Embryonic facial prominence (tissue), 1 donor: ENCODE measurements at regions not wholly inside any gene's neighbourhood (a gene's known extent, or its start where the extent isn't known, plus 50 kb on each side); places are given as distances from the start of the nearest gene placed in this dataset.
"Not testable (repeated sequence)": the region's sequence is repeated elsewhere in the genome, so short reads cannot be mapped to it uniquely, and the experiment has no call there.

Experiments used
- DNase-seq: peaks from one replicate; pipeline ENCODE4 v3.0.0-alpha.2; 2016; ENCODE audit errors: extremely low spot score

DNA sequence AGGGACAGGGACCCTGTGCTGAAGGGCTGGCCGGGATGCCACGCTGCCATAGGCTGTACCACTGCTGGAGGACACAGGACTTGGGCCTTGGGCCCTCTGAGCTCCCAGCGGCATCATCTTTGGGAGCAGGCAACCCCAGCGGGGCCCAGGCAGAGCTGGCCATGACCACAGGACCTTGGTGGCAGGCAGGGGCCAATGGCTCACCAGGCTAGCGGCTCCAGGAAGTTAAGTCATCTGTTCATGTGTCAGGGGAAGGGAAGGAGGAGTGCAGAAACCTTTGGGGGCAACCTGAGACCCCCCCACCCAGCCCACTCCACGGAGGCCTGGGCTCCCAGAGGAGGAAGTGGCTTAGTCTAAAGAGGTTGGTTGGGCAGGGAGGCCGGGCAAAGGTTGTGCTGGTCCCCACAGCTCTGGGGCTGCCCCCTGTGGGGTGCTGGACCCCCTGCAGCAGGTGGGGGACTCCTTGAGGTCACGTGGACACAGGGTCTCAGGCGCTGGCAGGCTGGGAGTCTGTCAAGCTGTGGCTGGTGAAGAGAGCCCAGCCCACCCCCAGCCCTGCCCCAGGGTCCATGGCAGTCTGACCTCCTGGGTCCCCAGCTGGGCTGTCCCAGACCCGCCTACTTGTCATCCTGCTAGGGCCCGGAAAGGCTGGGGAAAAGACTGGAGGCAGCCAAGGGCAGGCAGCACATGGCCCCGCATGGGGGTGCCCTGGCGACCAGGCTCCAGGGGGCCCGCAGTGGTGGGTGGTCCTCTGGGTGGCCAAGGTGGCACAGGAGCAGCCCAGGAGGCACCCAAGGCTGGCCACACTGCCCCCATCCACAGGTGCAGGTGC lies 184.3 kb downstream of the IGLL1 start:
- no peak for DNase-seq

DNA sequence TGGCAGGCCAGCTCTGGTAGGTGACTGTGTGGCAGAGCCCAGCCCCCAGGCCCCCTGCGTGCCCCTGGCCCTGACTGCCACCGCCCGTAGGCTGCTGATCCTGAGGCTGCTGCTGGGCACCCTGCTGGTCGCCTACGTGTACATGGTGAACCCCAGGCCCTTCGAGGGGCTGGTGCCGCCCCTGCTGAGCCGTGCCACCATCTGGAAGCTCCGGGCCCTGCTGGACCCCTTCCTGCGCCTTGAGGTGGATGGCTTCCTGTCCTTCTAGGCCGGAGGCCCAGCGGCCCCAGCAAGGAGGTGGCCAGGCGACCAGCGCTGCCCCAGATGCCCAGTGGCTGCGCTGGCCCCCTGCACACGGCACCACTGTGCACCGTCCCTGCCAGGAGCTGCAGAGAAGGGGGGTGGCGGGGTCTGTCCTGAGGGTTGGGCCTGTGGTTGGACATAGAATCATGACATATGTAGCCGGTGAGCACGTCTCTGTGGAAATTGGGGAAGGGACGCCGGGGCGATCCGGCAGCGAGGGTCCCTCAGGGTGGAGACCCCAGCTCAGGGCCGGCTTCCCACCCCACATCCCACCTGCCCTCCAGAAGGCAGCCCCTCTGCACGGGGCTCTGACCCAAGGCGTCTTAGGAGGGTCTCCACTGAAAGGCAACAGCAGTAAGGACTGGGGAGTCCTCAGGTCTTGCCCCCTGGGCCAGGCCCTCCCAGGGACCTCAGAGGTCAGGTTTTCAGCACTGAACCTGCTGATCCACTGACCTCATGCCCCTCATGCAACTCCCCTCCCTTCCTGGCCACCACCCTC lies 185.4 kb downstream of the IGLL1 start:
- no peak for DNase-seq

DNA sequence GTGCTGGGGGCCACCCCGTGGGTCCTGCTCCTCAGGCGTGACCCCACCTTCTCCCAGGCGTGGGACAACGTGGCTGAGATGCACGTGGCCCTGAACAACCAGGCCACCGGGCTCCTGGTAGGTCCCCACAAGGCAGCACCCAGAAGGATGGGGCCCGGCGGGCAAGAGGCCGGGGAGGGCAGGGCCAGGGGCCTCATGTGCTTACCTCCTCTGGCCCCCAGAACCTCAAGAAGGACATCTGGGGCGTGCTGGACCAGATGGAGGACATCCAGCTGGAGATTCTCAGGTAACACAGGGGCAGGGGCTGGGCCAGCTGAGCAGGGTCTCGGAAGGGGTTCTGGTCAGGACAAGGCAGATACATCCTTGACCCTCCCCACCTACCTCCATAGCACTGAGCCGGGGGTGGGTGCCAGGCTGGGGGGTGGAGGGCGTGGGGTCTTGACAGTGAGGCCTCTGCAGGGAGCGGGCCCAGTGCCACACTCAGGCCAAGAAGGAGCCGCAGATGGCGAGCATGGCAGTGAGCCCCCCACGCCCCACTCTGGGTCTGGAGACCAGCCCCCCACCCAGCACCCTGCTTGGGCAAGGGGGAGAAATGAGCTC lies 186.3 kb downstream of the IGLL1 start:
- DNase-seq: no peak

DNA sequence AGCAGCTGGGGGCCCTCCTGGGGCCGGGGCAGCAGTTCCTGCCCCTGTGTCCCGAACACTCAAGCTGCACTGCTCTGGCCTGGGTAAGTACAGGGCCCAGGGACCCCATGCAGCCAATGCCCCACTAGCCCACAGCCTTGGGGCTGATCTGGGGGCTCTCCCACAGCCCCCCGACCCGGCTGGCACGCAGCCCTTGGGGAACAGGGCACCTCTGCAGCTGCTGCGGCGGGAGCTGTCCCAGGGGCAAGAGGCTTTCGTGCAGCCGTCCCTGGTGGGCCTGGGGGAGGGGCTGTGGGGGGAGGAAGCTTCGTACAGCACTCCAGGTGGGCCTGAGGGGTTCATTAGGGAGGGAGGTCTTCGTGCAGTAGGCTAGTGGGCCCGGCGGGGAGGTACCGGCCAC lies 186.9 kb downstream of the IGLL1 start:
- DNase-seq: not testable (repeated sequence)

DNA sequence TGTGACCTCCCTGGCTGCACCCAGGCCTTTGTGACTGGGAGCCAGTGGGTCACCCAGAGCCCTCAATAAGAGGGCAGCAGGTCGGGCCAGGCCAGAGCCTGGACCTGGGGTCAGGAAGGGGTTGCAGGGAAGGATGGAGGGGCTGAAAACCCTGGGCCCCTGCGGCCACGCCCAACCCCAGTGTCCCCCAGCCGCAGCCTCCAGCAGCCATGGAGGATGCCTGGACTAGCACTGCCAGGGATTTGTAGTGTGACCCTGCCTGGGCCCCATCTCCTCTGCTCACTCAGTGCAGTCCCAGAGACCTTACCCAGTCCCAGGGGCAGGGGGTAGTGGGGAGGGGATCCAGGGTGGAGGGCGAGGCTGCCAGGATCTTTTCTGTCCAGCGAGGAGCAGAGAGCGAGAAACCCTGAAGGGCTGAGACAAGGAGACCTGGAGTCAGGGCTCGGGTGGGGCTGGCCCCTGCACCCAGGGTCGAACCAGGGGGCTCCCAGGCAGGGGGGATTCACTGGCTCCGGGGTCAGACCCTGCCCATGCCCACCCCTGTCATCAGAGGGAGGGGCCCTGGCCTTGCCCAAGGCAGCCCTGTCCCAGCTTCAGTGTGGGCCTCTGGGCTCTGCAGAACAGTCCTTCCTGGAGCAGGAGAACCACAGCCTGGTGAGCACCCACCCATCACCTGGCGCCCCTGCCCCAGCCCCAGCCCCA lies 187.5 kb downstream of the IGLL1 start:
- no peak for DNase-seq

DNA sequence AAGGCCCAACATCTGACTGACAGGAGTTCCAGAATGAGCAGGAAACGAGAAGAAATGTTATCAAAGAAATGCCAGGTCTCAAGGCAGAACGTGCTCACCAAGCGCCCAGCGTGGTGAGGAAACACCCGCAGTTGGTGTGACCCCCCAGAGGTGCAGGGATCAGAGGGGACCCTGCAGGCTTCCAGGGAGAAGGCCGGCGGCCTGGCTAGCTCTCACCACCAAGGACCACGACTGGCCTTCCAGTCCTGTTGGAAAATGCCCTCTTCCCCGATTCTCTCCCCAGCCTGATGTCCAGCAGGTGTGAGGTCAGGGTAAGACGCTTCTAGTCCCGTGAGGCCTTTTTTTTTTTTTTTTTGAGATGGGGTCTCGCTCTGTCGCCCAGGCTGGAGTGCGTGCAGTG lies 189.1 kb downstream of the IGLL1 start:
- DNase-seq: no peak

DNA sequence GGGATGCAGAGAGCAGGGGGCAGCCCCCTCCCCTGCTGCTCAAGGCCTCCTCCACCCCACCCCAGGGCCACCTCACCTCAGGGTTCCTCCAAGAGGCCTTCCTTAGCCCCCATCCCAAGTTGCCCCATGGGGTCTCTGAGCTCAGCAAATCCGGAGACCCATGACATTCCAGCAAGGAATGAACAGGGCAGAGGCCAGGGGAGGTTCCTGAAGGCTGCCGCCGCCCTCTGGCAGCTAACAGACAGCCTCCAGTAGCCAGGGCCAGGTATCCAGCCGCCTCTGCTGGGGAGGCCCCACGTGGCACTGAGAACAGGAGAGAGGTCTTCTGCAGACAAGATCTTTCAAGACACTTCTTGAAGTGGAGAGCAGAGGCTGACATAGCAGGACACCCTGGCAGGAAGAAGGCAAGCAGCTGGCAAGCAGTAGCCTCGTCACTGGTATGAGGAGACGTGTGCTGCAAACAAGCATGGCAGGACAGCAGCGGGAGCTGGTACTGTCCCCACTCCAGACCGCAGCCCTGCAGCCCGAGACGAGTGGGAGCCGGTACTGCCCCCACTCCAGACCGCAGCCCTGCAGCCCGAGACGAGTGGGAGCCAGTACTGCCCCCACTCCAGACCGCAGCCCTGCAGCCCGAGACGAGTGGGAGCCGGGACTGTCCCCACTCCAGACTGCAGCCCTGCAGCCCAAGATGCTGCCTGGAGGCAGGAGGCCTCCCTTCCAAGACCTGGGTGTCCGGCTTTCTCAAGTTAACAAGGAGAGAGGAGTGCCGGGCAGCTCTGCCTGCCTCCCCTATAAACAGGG lies 190.6 kb downstream of the IGLL1 start:
- DNase-seq: no peak

DNA sequence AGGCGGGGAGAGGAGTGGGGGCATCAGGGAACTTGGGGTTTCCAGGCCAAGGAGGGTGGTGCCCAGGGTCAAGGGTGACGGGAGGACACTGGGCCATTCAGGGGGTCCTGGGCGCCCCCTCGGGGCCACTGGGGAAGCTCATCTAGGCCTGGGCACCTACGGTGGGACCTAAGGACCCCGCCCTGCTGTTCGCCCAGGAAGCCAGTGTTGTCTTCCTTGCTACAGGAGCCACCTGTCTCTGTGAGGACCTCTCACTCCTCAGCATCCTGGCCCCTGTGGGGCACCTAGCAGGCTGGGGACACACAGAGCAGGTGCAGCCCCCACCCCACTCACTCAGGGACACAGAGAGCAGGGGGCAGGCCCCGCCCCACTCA lies 191.6 kb downstream of the IGLL1 start:
- DNase-seq: no peak

DNA sequence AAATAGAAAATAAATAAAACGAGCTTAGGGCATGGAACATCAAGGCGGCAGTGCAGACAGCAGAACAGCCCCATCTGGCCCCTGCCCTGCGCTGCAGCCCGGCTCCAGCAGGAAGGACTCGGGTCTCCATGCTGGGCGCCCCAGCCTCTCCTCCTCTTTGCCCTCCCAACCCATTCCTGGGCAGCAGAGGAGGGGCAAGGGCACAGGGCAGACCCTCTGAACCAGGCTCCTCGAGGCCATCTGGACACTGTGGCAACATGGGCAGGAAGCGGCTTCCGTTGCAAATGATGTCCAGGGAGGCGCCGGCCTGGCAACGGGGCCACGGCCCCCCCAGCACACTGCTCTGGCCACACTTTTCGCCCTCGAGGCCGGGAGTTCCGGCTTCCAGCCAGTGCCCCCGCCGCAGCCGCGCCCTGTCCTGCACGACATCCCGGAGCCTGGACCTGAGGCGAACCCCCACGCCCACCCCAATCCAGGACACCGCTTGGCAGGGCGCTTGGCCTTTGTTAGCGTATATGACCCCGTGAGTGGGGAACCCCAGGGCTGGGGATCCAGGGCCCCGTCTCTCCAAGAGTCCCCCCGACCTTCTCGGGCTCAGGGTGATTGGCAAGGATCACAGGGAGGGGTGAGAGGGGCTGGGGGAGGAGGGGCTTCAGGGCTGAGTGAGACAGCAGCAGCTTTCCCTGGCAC lies 192.1 kb downstream of the IGLL1 start:
- DNase-seq: no peak

DNA sequence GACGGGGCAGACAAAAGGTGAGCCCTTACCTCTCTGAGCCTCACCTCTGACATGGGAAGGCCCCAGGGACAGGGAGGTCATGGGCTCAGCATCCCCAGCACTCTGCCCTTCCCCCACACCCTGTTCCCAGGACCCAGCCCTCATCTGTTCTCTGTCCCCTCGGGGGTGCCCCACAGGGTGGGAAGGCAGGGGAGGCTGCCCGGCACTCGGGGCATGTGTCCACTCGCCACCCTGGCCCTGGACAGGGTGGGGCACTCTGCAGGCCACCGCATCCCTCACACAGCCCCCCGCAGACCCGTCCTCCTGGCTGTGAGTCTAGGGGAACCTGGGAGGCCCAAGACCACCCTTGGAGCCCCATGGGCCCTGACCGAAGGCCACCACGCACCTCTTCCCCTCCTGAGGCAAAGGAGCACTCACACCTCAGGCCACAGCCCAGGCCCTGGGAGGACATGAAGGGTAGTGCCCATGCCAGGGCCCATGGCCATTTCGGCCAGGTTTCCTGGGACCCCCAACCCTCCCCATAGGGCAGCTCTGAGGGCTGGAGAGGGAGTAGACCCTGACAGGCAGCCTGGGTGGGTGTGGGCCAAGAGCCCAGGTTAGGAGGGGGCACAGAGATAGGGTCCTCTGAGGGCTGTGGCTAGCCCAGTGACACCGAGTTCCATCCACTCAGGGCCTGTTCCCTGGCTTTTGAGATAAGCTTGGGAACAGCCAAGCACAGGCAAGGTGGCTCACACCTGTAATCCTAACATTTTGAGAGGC lies 193.1 kb downstream of the IGLL1 start:
- DNase-seq: no peak

DNA sequence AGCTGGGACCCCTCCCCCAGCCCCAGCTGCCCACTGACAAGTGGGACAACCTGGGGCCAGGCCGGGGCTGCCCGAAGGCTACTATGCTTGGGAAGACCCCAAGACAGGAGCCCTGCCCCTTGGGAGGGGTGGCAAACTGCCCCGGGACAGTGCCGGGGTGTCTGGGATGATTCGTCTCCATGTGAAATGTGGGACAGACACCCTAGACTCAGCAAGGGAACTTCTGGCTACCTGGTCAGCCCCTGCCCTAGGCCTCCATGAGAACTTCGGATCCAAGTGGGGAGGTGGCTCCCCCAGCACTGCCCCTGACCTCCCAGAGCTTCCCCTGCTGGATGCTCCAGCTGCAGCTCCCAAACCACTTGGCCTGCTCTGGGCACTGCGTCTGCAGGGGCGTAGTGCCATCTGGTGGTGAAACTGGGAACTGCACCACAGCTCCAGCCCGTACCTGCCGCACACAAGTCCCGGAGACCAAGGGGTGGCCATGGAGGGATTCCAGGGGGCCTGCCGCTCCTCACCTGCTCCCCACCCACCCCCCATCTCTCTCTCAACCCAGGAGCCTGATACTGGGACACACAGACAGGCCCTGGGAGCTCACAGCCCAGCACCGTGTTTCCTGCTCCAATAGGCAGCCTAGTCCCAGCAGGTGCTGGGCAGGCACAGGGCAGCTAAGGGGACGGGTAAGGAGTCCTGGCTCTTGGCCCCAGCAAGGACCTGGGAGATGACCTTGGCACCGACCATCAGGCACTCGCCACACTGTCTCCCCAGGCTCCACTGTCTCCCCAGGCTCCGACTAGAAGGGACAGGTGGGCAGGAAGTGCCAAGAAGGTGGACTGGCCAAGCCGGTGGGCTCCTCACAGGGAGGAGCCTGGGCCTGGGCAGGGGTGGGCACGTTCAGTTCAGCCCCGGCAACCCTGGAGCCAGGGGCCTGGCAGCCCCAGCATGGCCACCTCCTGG lies 194.1 kb downstream of the IGLL1 start:
- peak; percentile 43 for DNase-seq

DNA sequence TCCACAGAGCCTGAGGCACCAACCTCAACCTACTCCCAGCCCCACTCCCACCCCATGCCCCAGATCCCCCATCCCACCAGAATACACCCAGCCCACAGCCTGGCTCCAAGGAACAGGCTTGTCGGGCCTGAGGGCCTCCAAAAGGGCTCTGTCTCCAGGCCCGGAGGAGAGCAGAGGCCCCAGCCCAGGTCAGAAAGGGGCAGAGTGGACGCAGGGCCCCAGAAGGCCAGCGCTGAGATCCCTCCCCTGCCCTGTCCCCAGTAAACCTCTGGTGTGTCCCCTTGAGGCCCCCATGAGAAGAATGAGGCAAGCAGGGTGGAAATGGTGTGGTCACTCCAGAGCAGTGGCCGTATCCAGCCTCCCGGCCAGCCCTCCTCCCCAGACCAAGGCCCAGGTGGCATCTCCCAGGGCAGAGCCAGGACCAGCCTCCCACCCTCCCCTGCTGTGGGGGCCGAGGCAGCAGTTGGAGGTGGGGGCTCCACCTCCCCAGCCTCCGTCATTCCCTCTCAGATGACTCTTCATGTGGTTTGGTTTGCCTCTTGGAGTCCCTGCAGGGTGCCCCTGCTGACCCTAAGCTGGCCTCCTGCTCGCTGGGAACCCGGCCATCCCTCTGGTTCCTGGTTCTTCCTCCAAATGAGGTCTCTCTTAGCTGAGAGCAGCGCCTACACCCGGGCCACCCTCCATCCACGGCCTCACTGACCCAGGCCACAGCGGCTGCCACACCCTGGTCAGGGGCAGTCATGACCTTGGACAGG lies 195.0 kb downstream of the IGLL1 start:
- DNase-seq: no peak

DNA sequence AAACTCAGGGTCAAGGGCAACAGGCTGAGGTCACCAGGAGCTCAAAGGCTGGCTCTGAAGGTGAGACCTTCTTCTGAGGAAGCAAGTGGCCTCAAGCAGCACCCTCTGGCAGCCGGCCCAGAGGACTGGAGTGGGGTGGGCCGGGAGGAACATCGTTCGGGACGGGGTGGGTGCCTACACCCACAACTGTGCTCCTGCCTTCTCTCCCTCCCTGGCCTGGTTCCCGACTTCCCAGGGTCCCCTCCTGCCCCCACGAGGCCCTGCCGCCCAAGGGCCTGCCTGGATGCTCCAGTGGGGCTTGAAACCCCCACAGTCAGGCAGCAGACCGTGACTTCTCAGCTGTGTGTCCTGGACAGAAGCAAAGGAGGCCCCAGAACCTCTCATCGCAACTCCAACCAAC lies 195.7 kb downstream of the IGLL1 start:
- DNase-seq: no peak

DNA sequence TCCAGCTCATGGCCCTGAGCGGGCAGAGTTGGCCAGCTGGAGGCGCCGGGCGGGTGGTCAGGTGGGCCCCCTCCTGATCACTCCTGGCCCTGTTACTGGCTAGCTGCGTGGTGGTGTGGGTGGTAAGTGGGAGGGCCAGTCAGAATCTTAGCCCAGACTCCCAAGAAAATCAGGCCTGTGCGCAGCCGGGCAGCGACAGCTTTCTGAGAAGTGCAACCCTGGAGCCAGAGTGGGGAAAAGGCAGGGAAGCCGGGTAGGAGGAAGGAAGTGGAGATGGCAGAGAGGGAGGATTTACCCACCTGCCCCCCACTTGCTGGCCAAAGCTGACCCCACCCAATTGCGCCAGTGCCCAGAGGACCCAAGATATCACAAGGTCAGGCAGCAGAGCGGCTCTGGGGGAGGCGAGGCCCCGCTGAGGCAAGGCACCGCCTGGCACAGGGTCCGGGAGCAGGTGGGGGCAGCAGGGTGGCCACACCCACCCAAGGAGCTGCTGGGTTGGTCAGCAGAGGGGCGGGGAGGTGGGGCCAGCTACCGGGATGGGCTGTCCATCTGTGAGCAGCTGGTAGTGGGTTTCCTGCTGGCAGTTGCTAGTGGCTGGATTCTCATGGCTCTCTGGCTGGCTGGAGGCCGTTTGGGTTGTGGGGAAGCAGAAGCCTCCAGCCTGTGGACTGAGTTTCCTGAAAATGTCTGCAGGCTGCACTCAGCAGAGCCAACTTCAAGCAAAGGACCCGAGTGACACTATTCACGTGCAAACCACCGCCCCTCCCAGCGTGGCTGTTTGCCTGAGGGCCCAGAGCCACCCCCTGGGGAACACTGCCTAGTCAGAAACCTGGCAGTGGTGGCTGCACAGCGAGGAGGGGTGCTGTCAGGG lies 196.4 kb downstream of the IGLL1 start:
- no peak for DNase-seq

DNA sequence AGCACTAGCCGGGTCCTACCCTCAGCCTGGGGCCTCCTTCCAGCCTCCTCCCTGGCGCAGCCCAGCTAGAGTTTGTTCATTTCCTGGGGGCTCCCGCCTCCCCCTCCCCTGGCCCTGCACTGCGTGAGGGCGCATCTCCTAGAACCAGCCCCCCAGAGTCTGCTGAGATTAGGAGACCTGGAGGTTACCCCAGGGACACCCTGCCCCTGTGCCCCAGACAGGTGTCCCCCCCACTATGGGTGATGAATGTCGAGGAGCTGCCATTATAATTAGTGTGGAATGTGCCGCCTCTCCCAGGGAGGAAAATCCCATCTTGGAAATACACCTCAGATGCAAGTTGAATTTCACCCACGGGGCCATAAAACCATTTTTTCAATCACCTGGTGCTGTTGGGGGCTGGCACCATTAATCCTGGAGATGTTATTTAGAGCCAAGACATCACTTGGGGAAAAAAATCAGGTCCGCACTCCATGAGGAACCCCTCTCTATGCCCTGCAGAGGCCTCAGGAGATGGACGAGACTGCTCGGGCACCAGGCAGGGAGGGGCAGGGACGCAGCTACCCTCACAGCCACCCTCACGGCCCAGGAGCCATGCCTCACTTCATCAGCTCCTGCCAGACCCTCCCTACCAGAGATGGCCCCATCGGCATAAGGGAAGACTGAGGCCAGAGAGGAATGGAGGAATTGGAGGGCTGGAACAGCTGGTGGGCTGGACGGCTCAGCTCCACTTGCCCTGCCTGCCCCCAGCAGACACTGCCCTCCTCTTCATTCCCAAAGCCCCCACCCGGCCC lies 197.5 kb downstream of the IGLL1 start:
- DNase-seq: no peak
